ENCODE measurements at regions not wholly inside any gene's neighbourhood (a gene's known extent, or its start where the extent isn't known, plus 50 kb on each side); places are given as distances from the start of the nearest gene placed in this dataset.
A peak's percentile ranks its signal among the peaks of the same experiment; 100 is the strongest.

DNA sequence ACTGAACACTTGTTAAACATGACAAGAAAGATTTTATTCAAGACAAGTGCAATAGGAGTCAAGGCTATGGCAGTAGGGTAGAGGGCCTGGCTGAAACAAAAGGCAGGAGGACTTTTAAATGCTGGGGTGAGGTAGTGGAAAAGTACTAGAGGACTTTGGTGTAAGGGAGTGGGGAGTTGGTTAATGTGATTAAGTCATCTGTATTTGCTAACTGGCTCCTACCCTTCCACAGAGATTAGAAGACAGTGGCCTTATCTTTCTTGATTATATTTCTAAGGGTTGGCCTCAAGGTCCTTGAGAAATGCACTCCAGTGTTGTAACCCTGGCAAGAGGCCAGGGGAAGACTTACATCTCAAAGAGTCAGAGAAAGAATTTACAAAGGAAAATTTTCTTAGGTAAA is 160.2 kb upstream of the FTMT start:
- Mint-ChIP-seq H3K36me3 (ENCODE audit: insufficient read depth) (no peaks in the 10 kb centered on the region), H3K27ac (peak overlapping the region; percentile 17), H3K27me3 (no peaks in the 10 kb centered on the region), H3K4me3 (ENCODE audit: low read depth) (no peak overlapping the region), H3K4me1 (ENCODE audit: low read depth) (peaks cover 28% of the 10 kb centered on the region), H3K9me3 (ENCODE audit: low read depth) (no peaks in the 10 kb centered on the region)
- no peak for TF ChIP-seq CTCF (IDR thresholded peaks at IDR 0.05; ENCODE audit: unreplicated experiment)
- no peak for DNase-seq (ENCODE audit: low spot score, unreplicated experiment)

DNA sequence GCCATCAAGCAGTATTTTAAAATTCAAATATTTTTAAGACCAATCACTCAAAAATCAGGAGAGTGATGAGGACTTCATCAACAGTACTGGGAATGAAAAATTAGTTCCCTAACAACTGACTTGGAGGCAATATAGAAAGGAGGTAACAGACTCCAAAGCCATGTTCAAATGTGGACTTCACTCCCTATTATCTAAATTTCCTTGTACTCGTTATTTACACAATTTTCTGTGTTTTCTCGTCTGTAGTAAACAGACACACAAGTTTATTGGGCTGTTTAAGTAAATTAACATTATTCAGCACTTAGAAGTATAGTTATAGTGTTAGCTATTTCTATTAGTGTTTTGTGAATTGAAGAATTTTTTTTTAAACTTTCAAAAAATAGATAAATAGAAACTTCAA is 159.5 kb upstream of the FTMT start:
- Mint-ChIP-seq H3K4me3 (ENCODE audit: low read depth) (no peak overlapping the region), H3K27ac (no peak overlapping the region), H3K4me1 (ENCODE audit: low read depth) (peaks cover 28% of the 10 kb centered on the region), H3K36me3 (ENCODE audit: insufficient read depth) (no peaks in the 10 kb centered on the region), H3K27me3 (no peaks in the 10 kb centered on the region), H3K9me3 (ENCODE audit: low read depth) (no peaks in the 10 kb centered on the region)
- no peak for DNase-seq (ENCODE audit: low spot score, unreplicated experiment)
- TF ChIP-seq CTCF (IDR thresholded peaks at IDR 0.05; ENCODE audit: unreplicated experiment) = no peak

DNA sequence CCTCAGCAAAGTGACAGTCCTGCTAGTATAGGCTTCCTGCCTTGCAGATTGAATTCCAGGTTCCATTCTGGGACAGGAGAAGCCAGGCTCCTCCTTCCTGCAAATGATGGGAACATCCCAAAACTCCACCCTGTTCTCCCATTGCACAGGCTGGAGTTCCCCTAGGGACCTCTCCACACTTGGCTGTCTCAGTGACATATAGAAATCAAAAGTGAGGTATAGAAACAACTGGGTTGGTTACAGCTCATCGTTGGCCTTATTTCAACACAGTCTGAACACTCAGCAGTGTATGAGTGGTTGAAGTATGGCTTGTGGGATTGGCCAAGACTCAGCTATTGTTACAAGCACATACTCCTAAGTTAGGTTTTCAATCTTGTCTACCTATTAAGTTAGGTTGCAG is 157.8 kb upstream of the FTMT start:
- Mint-ChIP-seq H3K4me1 (ENCODE audit: low read depth) (peaks cover 23% of the 10 kb centered on the region), H3K9me3 (ENCODE audit: low read depth) (no peaks in the 10 kb centered on the region), H3K4me3 (ENCODE audit: low read depth) (no peak overlapping the region), H3K27me3 (no peaks in the 10 kb centered on the region), H3K36me3 (ENCODE audit: insufficient read depth) (no peaks in the 10 kb centered on the region), H3K27ac (no peak overlapping the region)
- TF ChIP-seq CTCF (IDR thresholded peaks at IDR 0.05; ENCODE audit: unreplicated experiment) = no peak
- no peak for DNase-seq (ENCODE audit: low spot score, unreplicated experiment)

DNA sequence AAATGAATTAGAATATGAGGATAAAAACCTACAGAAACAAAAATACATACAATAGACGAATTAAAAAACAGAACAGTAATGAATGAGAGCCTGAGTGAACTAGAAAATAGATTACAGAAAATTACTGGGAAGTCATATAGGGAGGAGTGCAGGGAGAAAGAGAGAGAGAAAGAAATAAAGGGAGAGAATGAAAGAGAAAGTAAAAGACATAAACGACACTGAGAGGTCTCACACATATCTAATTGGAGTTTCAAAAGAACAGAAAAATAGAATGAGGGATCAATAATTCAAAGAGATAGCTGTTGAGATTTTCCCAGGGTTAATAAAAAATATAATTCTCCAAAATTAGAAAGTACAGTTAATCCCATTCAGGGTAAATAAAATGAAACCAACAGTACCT is 156.4 kb upstream of the FTMT start:
- DNase-seq (ENCODE audit: low spot score, unreplicated experiment) = no peak
- TF ChIP-seq CTCF (IDR thresholded peaks at IDR 0.05; ENCODE audit: unreplicated experiment) = no peak
- H3K27me3 Mint-ChIP-seq = no peaks in the 10 kb centered on the region
- no peaks in the 10 kb centered on the region for H3K36me3 Mint-ChIP-seq (ENCODE audit: insufficient read depth)
- no peak overlapping the region for H3K27ac Mint-ChIP-seq
- no peaks in the 10 kb centered on the region for H3K9me3 Mint-ChIP-seq (ENCODE audit: low read depth)
- H3K4me1 Mint-ChIP-seq (ENCODE audit: low read depth) = peaks cover 13% of the 10 kb centered on the region
- H3K4me3 Mint-ChIP-seq (ENCODE audit: low read depth) = no peak overlapping the region

DNA sequence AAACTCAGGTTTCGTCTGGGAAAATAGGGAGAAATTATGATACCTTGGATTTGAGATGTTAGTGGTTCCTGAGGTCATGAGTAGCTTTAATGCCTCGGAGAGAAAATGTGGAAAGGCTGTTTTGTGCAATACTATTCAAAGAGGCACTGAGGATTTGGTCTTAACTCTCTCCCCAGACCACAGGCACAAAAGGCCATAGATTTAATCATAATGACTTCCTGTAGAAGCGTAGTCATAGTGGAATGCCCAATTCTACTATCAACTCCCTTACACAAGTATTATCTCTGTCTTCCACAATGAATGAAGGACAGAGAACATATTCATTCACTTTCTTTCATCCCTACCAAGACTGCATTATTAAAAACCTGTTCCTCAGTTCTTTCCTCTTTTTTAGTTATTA is 153.0 kb upstream of the FTMT start:
- H3K27ac Mint-ChIP-seq = no peak overlapping the region
- H3K27me3 Mint-ChIP-seq = no peaks in the 10 kb centered on the region
- no peak for TF ChIP-seq CTCF (IDR thresholded peaks at IDR 0.05; ENCODE audit: unreplicated experiment)
- H3K9me3 Mint-ChIP-seq (ENCODE audit: low read depth) = no peaks in the 10 kb centered on the region
- no peak overlapping the region for H3K4me3 Mint-ChIP-seq (ENCODE audit: low read depth)
- no peaks in the 10 kb centered on the region for H3K4me1 Mint-ChIP-seq (ENCODE audit: low read depth)
- no peaks in the 10 kb centered on the region for H3K36me3 Mint-ChIP-seq (ENCODE audit: insufficient read depth)
- DNase-seq (ENCODE audit: low spot score, unreplicated experiment) = no peak

Measured in progenitor cell of endocrine pancreas (in vitro differentiated cells).